Activated naive CD4-positive, alpha-beta T cell treated with anti-CD3 and anti-CD28 coated beads for 36 hours (primary cell): ENCODE measurements at regions not wholly inside any gene's neighbourhood (a gene's known extent, or its start where the extent isn't known, plus 50 kb on each side); places are given as distances from the start of the nearest gene placed in this dataset.
"Not testable (repeated sequence)": the region's sequence is repeated elsewhere in the genome, so short reads cannot be mapped to it uniquely, and the experiment has no call there.

ENCODE experiments used
- CTCF ChIA-PET: fragments of 350-600 bp; sonication (Branson Sonifier 250); formaldehyde crosslinking; loops from one replicate; lab custom pipeline; 2021; ENCODE audit warnings: antibody characterized with exemption; lab: Charles Lee
- DNase-seq: peaks from one replicate; pipeline ENCODE4 v3.0.0-alpha.2; 2020
- H3K27ac Mint-ChIP-seq: one replicate; pipeline ENCODE4 v1.8.0; 2021; ENCODE audit warnings: mild to moderate bottlenecking, mixed read lengths
- H3K27me3 Mint-ChIP-seq: one replicate; pipeline ENCODE4 v1.8.0; 2021; ENCODE audit warnings: low read depth, mixed read lengths
- H3K36me3 Mint-ChIP-seq: one replicate; pipeline ENCODE4 v1.8.0; 2021; ENCODE audit warnings: low read depth, mixed read lengths
- H3K4me1 Mint-ChIP-seq: one replicate; pipeline ENCODE4 v1.8.0; 2021; ENCODE audit warnings: low read depth, mixed read lengths
- H3K4me3 Mint-ChIP-seq: one replicate; pipeline ENCODE4 v1.8.0; 2021; ENCODE audit warnings: mild to moderate bottlenecking, moderate library complexity, mixed read lengths
- H3K9me3 Mint-ChIP-seq: one replicate; pipeline ENCODE4 v1.8.0; 2021; ENCODE audit warnings: mixed read lengths
- intact Hi-C: fragments of 100-400 bp; cut with micrococcal nuclease; formaldehyde crosslinking; loops from one replicate; pipeline ENCODE4 v1.15.1; 2023

GRCh38 chr3:95781598-95781997 lies 1032.8 kb upstream of the EPHA6 start:
- DNase-seq = no peak
- intact Hi-C loops = no loop called here
- Mint-ChIP-seq H3K4me3 (no peak overlapping the region), H3K4me1 (no peaks in the 10 kb centered on the region), H3K36me3 (no peaks in the 10 kb centered on the region), H3K27me3 (no peaks in the 10 kb centered on the region), H3K27ac (no peak overlapping the region), H3K9me3 (peaks cover 3% of the 10 kb centered on the region)
- CTCF ChIA-PET = no interaction called here

GRCh38 chr3:95789111-95789510 lies 1025.3 kb upstream of the EPHA6 start:
- Mint-ChIP-seq H3K36me3 (no peaks in the 10 kb centered on the region), H3K27me3 (no peaks in the 10 kb centered on the region), H3K4me1 (no peaks in the 10 kb centered on the region), H3K27ac (no peak overlapping the region), H3K4me3 (no peak overlapping the region), H3K9me3 (peaks cover 1% of the 10 kb centered on the region)
- DNase-seq = no peak
- CTCF ChIA-PET = no interaction called here
- intact Hi-C loops = no loop called here

- CTCF ChIA-PET = no interaction called here
- Mint-ChIP-seq H3K9me3 (peaks cover 5% of the 10 kb centered on the region), H3K4me3 (no peak overlapping the region), H3K27me3 (no peaks in the 10 kb centered on the region), H3K4me1 (no peaks in the 10 kb centered on the region), H3K36me3 (no peaks in the 10 kb centered on the region), H3K27ac (no peak overlapping the region)
- no peak for DNase-seq
- intact Hi-C loops = no loop called here
These were observed 1017.3 kb upstream of the EPHA6 start for GRCh38 chr3:95797081-95797480.

- Mint-ChIP-seq H3K36me3 (no peaks in the 10 kb centered on the region), H3K4me1 (no peaks in the 10 kb centered on the region), H3K27me3 (no peaks in the 10 kb centered on the region), H3K4me3 (no peak overlapping the region), H3K9me3 (peaks cover 5% of the 10 kb centered on the region), H3K27ac (no peak overlapping the region)
- intact Hi-C loops = no loop called here
- no peak for DNase-seq
- CTCF ChIA-PET = no interaction called here
These were observed 1015.8 kb upstream of the EPHA6 start for GRCh38 chr3:95798628-95799027.

- DNase-seq = no peak
- H3K36me3 Mint-ChIP-seq = no peaks in the 10 kb centered on the region
- H3K9me3 Mint-ChIP-seq = peaks cover 5% of the 10 kb centered on the region
- no peaks in the 10 kb centered on the region for H3K27me3 Mint-ChIP-seq
- H3K4me1 Mint-ChIP-seq = no peaks in the 10 kb centered on the region
- CTCF ChIA-PET = no interaction called here
- H3K27ac Mint-ChIP-seq = no peak overlapping the region
- intact Hi-C loops = no loop called here
- H3K4me3 Mint-ChIP-seq = no peak overlapping the region
These were observed 1003.9 kb upstream of the EPHA6 start for GRCh38 chr3:95810462-95810861.

GRCh38 chr3:95813244-95813643 lies 1001.1 kb upstream of the EPHA6 start:
- DNase-seq = no peak
- Mint-ChIP-seq H3K4me1 (no peaks in the 10 kb centered on the region), H3K9me3 (peaks cover 5% of the 10 kb centered on the region), H3K27ac (no peak overlapping the region), H3K36me3 (no peaks in the 10 kb centered on the region), H3K27me3 (no peaks in the 10 kb centered on the region), H3K4me3 (no peak overlapping the region)
- intact Hi-C loops = no loop called here
- CTCF ChIA-PET = no interaction called here

GRCh38 chr3:95815828-95816227 lies 998.6 kb upstream of the EPHA6 start:
- no peak for DNase-seq
- H3K27ac Mint-ChIP-seq = no peak overlapping the region
- H3K36me3 Mint-ChIP-seq = no peaks in the 10 kb centered on the region
- no peaks in the 10 kb centered on the region for H3K27me3 Mint-ChIP-seq
- H3K4me3 Mint-ChIP-seq = no peak overlapping the region
- peaks cover 5% of the 10 kb centered on the region for H3K9me3 Mint-ChIP-seq
- CTCF ChIA-PET = no interaction called here
- no peaks in the 10 kb centered on the region for H3K4me1 Mint-ChIP-seq
- intact Hi-C loops = no loop called here

- Mint-ChIP-seq H3K27ac (no peak overlapping the region), H3K4me1 (no peaks in the 10 kb centered on the region), H3K9me3 (peaks cover 1% of the 10 kb centered on the region), H3K36me3 (no peaks in the 10 kb centered on the region), H3K4me3 (no peak overlapping the region), H3K27me3 (no peaks in the 10 kb centered on the region)
- DNase-seq = no peak
- CTCF ChIA-PET = no interaction called here
- intact Hi-C loops = no loop called here
These were observed 988.0 kb upstream of the EPHA6 start for GRCh38 chr3:95826419-95826818.

GRCh38 chr3:95832146-95832545 lies 982.2 kb upstream of the EPHA6 start:
- Mint-ChIP-seq H3K27ac (no peak overlapping the region), H3K9me3 (peaks cover 18% of the 10 kb centered on the region), H3K4me1 (no peaks in the 10 kb centered on the region), H3K27me3 (no peaks in the 10 kb centered on the region), H3K36me3 (no peaks in the 10 kb centered on the region), H3K4me3 (no peak overlapping the region)
- CTCF ChIA-PET = no interaction called here
- intact Hi-C loops = no loop called here
- no peak for DNase-seq

- H3K27ac Mint-ChIP-seq, H3K36me3 Mint-ChIP-seq, H3K27me3 Mint-ChIP-seq, DNase-seq, H3K4me1 Mint-ChIP-seq, intact Hi-C loops, H3K4me3 Mint-ChIP-seq, CTCF ChIA-PET: not testable (repeated sequence)
- peaks cover 11% of the 10 kb centered on the region for H3K9me3 Mint-ChIP-seq
These were observed 953.8 kb upstream of the EPHA6 start for GRCh38 chr3:95860628-95861027.

GRCh38 chr3:95883801-95884200 lies 930.6 kb upstream of the EPHA6 start:
- Mint-ChIP-seq H3K4me1 (no peaks in the 10 kb centered on the region), H3K27ac (no peak overlapping the region), H3K27me3 (no peaks in the 10 kb centered on the region), H3K36me3 (no peaks in the 10 kb centered on the region), H3K4me3 (no peak overlapping the region), H3K9me3 (peaks cover 3% of the 10 kb centered on the region)
- intact Hi-C loops = no loop called here
- no peak for DNase-seq
- CTCF ChIA-PET = no interaction called here

GRCh38 chr3:95886616-95887015 lies 927.8 kb upstream of the EPHA6 start:
- H3K36me3 Mint-ChIP-seq = no peaks in the 10 kb centered on the region
- intact Hi-C loops = no loop called here
- CTCF ChIA-PET = no interaction called here
- H3K27ac Mint-ChIP-seq = no peak overlapping the region
- H3K9me3 Mint-ChIP-seq = peaks cover 3% of the 10 kb centered on the region
- no peaks in the 10 kb centered on the region for H3K27me3 Mint-ChIP-seq
- H3K4me1 Mint-ChIP-seq = no peaks in the 10 kb centered on the region
- DNase-seq = no peak
- no peak overlapping the region for H3K4me3 Mint-ChIP-seq

GRCh38 chr3:95887114-95887513 lies 927.3 kb upstream of the EPHA6 start:
- Mint-ChIP-seq H3K4me1 (no peaks in the 10 kb centered on the region), H3K4me3 (no peak overlapping the region), H3K27ac (no peak overlapping the region), H3K9me3 (peaks cover 3% of the 10 kb centered on the region), H3K27me3 (no peaks in the 10 kb centered on the region), H3K36me3 (no peaks in the 10 kb centered on the region)
- DNase-seq = no peak
- CTCF ChIA-PET = no interaction called here
- intact Hi-C loops = no loop called here

GRCh38 chr3:95894820-95895219 lies 919.6 kb upstream of the EPHA6 start:
- intact Hi-C loops = no loop called here
- no peaks in the 10 kb centered on the region for H3K4me1 Mint-ChIP-seq
- no peaks in the 10 kb centered on the region for H3K27me3 Mint-ChIP-seq
- CTCF ChIA-PET = no interaction called here
- H3K4me3 Mint-ChIP-seq = no peak overlapping the region
- H3K9me3 Mint-ChIP-seq = peaks cover 3% of the 10 kb centered on the region
- H3K27ac Mint-ChIP-seq = no peak overlapping the region
- no peaks in the 10 kb centered on the region for H3K36me3 Mint-ChIP-seq
- no peak for DNase-seq
